Gastrocnemius medialis (tissue), 4 donors: ENCODE measurements at regions not wholly inside any gene's neighbourhood (a gene's known extent, or its start where the extent isn't known, plus 50 kb on each side); places are given as distances from the start of the nearest gene placed in this dataset.
"Not testable (repeated sequence)": the region's sequence is repeated elsewhere in the genome, so short reads cannot be mapped to it uniquely, and the experiment has no call there.

Experiments
- ATAC-seq, 2 donors: fragments of 150-250 bp; one replicate each; pipeline ENCODE4 v1.9.1; 2016
- DNase-seq, 2 donors: peaks; one replicate each; pipeline ENCODE4 v3.0.0-alpha.2; 2019
- H3K27ac ChIP-seq, 4 donors: fragments of 200-600 bp; sonication (generic); 1 replicate in 1 of 4; 2 replicates in 3 of 4; pipeline ENCODE4 v1.5.1; 2016 to 2018; ENCODE audit warnings: mild to moderate bottlenecking in 2 of 4, moderate library complexity in 1 of 4
- H3K27me3 ChIP-seq, 3 donors: fragments of 200-600 bp; sonication (generic) in 2 of 3; 1 replicate in 1 of 3; 2 replicates in 2 of 3; pipeline versions ENCODE4 v1.5.1 to v1.6.0; 2016 to 2019; ENCODE audit warnings: mild to moderate bottlenecking in 1 of 3, moderate library complexity in 1 of 3
- H3K36me3 ChIP-seq, 2 donors: fragments of 200-600 bp; sonication (generic) in 1 of 2; one replicate each; pipeline ENCODE4 v1.5.1; 2017 to 2018
- H3K4me1 ChIP-seq, 2 donors: fragments of 200-600 bp; sonication (generic) in 1 of 2; one replicate each; pipeline ENCODE4 v1.5.1; 2016 to 2017; ENCODE audit warnings: mild to moderate bottlenecking in 2 of 2
- H3K4me3 ChIP-seq, 4 donors: fragments of 200-600 bp; sonication (generic) in 3 of 4; 1 replicate in 1 of 4; 2 replicates in 3 of 4; pipeline ENCODE4 v1.5.1; 2016 to 2019; ENCODE audit warnings: mild to moderate bottlenecking in 2 of 4
- H3K9me3 ChIP-seq, 3 donors: fragments of 200-600 bp; sonication (generic) in 2 of 3; 1 replicate in 1 of 3; 2 replicates in 2 of 3; pipeline ENCODE4 v1.5.1; 2016 to 2019
- POLR2A ChIP-seq, 2 donors: fragments of 450-650 bp; IDR thresholded peaks; one replicate each; pipeline ENCODE4 v1.6.1; 2017; ENCODE audit warnings: antibody characterized with exemption in 2 of 2, mild to moderate bottlenecking in 2 of 2, moderate library complexity in 2 of 2
- in situ Hi-C, 4 donors: fragments of 200-750 bp; cut with MboI; loops; one replicate each; pipeline versions ENCODE4 v1.15.0 to v1.8.0; 2017; ENCODE audit warnings: low sequenced_read_pairs in 4 of 4
- intact Hi-C: fragments of 100-400 bp; cut with DNase I; formaldehyde crosslinking; loops from one replicate; pipeline ENCODE4 v1.15.1; 2023; ENCODE audit warnings: low total_unique reads
- TF ChIP-seq, protein P1 (sequence below), 5 experiments: fragments of 450-650 bp in 3 of 5; fragments of 200-600 bp in 2 of 5; sonication (generic) in 2 of 5; IDR thresholded peaks in 4 of 5; conservative IDR thresholded peaks in 1 of 5; 1 replicate in 4 of 5; 2 replicates in 1 of 5; pipeline ENCODE4 v1.5.1; 2016 to 2019; ENCODE audit warnings: antibody characterized with exemption in 5 of 5, mild to moderate bottlenecking in 3 of 5, moderate library complexity in 3 of 5

DNA sequence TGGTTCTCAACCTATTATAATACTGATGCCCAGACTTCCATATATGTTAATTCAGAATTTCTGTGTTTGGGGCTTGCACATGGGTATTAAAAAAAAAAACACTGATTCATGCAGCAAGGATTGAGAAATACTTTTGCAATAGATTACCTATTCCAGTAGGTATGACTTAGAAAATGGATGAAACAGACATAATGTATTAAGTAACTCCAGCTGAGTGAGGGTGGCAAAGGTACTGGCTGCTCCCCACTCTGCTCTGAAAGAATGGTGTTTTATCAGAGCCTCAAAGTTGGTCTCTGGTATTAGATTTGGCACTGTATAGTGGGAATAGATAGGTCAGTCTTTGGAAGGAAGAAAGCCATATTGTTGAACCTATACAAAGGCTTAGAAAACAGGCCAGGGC is 234.3 kb upstream of the FOLH1 start:
- no peak overlapping the region for H3K4me3 ChIP-seq
- in situ Hi-C loops, result no loop called here
- TF ChIP-seq, protein P1, sequence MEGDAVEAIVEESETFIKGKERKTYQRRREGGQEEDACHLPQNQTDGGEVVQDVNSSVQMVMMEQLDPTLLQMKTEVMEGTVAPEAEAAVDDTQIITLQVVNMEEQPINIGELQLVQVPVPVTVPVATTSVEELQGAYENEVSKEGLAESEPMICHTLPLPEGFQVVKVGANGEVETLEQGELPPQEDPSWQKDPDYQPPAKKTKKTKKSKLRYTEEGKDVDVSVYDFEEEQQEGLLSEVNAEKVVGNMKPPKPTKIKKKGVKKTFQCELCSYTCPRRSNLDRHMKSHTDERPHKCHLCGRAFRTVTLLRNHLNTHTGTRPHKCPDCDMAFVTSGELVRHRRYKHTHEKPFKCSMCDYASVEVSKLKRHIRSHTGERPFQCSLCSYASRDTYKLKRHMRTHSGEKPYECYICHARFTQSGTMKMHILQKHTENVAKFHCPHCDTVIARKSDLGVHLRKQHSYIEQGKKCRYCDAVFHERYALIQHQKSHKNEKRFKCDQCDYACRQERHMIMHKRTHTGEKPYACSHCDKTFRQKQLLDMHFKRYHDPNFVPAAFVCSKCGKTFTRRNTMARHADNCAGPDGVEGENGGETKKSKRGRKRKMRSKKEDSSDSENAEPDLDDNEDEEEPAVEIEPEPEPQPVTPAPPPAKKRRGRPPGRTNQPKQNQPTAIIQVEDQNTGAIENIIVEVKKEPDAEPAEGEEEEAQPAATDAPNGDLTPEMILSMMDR (IDR thresholded peaks at IDR 0.05 in 4 of 5, conservative IDR thresholded peaks at IDR 0.05 in 1 of 5), result no peak
- TF ChIP-seq POLR2A (IDR thresholded peaks at IDR 0.05), result no peak
- no peak for ATAC-seq
- no peaks in the 10 kb centered on the region for H3K4me1 ChIP-seq
- H3K9me3 ChIP-seq, result no peaks in the 10 kb centered on the region
- no peaks in the 10 kb centered on the region for H3K36me3 ChIP-seq
- H3K27ac ChIP-seq, result no peak overlapping the region
- no peaks in the 10 kb centered on the region for H3K27me3 ChIP-seq
- intact Hi-C loops, result no loop called here
- no peak for DNase-seq

DNA sequence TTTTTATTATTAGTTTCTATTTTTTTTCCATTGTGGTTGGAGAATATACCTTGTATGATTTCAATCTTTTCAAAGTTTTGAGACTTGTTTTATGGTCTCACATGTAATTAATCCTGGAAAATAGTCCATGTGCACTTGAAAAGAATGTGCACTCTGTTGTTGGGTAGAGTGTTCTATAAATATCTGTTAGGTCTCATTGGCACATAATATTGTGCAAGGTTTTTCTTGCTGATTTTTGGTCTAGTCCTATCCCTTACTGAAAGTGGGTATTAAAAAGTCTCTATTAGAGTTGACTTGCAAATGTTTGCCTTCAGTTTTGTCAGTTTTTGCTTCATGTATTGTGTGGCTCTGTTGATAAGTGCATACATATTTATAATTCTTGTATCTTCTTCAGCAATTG is 231.5 kb upstream of the FOLH1 start:
- ATAC-seq, H3K36me3 ChIP-seq, intact Hi-C loops, H3K9me3 ChIP-seq, DNase-seq, H3K27me3 ChIP-seq, in situ Hi-C loops, H3K27ac ChIP-seq, H3K4me1 ChIP-seq, H3K4me3 ChIP-seq: not testable (repeated sequence)

DNA sequence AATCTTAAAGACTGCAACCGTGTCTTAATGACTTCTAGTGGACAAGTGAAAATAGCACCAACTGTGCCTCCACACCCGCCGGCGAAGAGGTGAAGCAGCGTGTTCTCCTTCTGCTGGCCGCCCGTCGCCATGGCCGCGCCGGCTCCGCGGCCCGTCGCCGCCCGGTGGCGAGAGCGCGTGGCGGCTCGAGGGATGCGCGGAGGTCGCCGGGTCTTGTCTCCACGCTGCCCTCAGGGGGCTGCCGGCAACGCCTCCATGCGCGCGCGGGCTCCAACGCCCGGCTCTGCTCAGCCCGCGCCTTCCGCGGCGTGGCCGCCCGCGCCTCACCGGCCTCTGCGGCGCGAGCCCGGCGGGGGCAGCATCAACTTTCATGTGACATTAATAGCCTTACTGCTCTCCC is 225.9 kb upstream of the FOLH1 start:
- H3K4me1 ChIP-seq, H3K36me3 ChIP-seq, in situ Hi-C loops, intact Hi-C loops, H3K27ac ChIP-seq, ATAC-seq, H3K9me3 ChIP-seq, H3K27me3 ChIP-seq, DNase-seq, H3K4me3 ChIP-seq: not testable (repeated sequence)

DNA sequence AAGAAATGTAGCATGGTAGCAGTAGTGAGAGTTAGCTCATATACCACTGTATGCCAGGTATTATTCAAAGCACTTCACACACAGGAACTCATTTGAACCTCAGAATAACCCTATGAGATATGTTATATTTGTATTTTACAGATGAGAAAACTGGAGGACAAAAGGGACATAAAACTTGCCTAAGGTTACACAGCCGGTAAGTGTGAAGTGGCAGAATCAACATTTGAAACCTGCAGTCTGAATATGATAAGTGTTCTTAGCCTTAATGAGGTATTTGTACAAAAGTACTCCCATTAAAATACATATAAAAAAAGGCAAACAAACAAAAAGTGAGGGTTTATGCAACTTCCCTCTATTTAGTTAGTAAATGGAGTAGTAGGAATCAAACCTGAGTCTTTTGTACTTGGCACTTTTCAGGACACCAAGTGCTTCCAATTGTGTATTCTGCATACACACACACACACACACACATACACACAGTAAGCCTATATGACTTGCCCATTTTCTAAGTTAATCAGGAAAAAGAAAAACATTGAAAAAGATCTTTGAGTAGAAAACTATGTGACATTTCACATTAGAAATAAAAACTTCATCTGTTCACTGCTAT is 223.9 kb upstream of the FOLH1 start:
- TF ChIP-seq, protein P1 (IDR thresholded peaks at IDR 0.05 in 4 of 5, conservative IDR thresholded peaks at IDR 0.05 in 1 of 5), result no peak
- TF ChIP-seq POLR2A (IDR thresholded peaks at IDR 0.05), result no peak
- ATAC-seq (no peak), DNase-seq (no peak)
- intact Hi-C loops (no loop called here), in situ Hi-C loops (no loop called here)
- Histone ChIP-seq H3K4me3 (no peak overlapping the region), H3K36me3 (no peaks in the 10 kb centered on the region), H3K27me3 (no peaks in the 10 kb centered on the region), H3K9me3 (no peaks in the 10 kb centered on the region), H3K27ac (no peak overlapping the region), H3K4me1 (no peaks in the 10 kb centered on the region)

DNA sequence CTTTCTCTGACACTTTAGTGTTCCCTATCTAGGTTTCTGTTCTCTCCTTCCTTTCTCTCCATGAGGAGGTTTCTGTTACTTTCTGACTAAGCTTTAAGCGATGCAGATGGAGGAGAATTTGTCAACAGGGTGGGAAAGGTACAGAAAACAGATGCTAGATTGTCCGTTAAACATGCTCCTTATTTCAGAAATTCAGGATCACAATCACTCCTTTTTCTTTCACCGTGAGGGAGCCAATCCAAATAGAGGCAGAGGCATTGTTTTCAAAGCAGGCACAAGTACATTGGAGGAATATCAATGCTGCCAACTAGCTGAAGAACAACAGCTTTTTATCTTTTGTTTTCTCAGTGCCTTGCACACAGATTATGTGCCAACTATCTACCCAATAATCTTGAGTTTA is 215.7 kb upstream of the FOLH1 start:
- ATAC-seq (no peak), DNase-seq (no peak)
- Histone ChIP-seq H3K36me3 (no peaks in the 10 kb centered on the region), H3K27ac (no peak overlapping the region), H3K27me3 (no peaks in the 10 kb centered on the region), H3K4me1 (no peaks in the 10 kb centered on the region), H3K9me3 (no peaks in the 10 kb centered on the region), H3K4me3 (no peak overlapping the region)
- in situ Hi-C loops (no loop called here), intact Hi-C loops (no loop called here)
- no peak for TF ChIP-seq POLR2A (IDR thresholded peaks at IDR 0.05)
- TF ChIP-seq, protein P1 (IDR thresholded peaks at IDR 0.05 in 4 of 5, conservative IDR thresholded peaks at IDR 0.05 in 1 of 5), result no peak

DNA sequence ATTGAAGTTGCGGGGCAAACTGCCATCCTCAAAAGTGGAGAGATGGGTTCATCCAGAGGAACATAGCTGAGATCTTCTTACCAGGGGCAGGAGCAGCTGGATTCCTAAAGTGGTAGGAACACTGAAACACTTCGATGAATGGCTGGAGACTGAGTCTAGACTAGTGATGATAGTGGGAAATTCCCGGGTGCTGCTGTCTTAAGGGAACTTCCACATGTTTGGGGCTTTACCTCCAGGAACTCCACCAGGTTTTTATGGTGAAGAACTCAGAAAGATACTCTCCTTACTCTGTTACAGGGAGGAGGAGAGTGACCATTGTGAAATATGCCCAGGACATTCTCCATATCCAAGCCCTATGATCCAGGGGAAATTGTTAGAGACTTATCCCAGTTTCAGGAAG is 210.5 kb upstream of the FOLH1 start:
- H3K4me3 ChIP-seq, ATAC-seq, DNase-seq, H3K9me3 ChIP-seq, in situ Hi-C loops, intact Hi-C loops, H3K27me3 ChIP-seq, H3K4me1 ChIP-seq, H3K36me3 ChIP-seq, H3K27ac ChIP-seq: not testable (repeated sequence)
